HG02588 (cell line): ENCODE measurements at regions not wholly inside any gene's neighbourhood (a gene's known extent, or its start where the extent isn't known, plus 50 kb on each side); places are given as distances from the start of the nearest gene placed in this dataset.

ENCODE experiments used
- ATAC-seq: cut with Tn5 transposase; IDR thresholded peaks from one replicate; pipeline ENCODE4 v1.9.1; 2021; ENCODE audit warnings: mild to moderate bottlenecking, moderate library complexity; ENCODE audit not compliant: unreplicated experiment

DNA sequence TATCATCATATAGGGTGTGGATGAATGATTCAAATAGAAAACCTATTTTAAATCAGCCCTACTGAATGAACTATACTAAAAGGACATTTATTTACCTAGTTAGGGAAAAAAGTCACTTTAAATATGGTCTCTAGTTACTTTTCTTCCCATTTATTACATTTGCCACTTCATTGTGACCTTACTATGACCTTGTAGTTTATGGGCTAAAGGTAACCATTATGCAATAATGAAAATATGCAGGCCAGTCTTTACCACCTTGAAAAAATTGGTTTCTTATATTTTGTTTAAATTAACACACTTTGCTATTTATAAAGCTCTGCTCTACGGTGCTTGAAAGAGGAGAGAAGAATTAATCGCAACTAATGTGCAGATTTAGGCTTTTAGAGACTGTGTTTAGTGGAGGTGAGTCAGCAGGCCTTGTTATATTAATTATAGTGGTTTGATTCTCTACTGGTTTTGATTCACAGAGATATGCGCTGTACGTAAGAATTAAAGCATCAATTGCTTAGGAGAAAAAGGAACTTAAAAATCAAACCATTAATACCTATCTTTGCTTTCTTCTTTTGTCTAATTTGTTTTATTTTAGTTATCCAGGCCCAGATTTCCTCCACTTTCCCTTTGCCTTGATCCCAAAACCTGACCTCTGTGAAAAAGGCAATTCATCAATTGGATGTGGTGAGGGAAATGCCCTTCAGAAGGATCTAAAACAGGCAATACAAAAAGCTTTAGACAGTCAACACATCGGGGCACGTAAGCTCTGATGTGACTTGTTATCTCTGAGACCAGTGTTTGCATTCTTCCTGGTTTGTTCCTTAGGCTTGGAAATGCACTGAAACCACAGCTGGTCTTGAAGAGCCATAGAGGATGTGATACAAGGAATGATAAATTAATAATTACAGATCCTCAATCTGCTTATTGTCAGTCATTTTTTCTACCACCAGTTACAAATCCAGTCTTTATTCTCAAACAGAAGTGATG lies 141.2 kb upstream of the HDAC9 start:
- ATAC-seq, result no peak

DNA sequence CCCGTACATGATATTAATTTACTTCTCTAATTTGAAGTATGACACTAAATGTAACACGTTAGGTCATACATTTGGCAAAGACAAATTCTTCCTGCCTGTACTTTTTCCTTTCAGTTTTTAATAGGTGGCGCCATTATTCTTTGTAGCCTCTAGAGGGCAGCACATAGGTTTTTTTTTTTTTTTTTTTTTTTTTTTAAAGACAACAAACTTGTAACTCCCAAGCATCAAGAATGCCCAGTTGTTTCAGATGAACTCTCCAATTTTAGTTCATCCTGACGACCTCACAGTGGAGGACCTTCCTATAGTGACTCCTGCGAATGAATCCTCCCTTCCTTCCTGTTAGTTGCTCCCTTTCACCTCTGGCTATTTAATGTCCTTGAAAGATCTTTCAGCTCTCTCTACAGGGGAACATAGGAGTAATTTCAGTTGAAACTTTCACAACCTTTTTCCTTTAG lies 139.3 kb upstream of the HDAC9 start:
- ATAC-seq, result no peak

DNA sequence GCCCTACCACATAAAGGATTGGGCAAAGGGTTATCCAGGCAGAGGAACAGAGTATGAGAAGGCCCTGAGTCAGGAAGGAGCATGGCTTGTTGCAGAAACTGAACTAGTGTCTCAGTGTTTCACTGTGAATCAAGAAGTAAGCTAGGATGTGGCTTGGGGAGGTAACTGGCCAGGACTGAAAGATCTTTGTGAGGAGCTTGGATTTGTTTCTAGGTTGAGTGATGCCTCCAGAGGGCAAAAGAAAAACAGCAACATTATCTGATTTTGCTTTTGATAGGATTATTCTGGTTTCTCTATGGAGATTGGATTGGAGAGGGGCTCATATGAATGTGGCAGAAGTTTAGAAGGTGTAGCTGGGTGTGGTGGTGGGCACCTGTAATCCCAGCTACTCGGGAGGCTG lies 137.9 kb upstream of the HDAC9 start:
- ATAC-seq, result no peak

DNA sequence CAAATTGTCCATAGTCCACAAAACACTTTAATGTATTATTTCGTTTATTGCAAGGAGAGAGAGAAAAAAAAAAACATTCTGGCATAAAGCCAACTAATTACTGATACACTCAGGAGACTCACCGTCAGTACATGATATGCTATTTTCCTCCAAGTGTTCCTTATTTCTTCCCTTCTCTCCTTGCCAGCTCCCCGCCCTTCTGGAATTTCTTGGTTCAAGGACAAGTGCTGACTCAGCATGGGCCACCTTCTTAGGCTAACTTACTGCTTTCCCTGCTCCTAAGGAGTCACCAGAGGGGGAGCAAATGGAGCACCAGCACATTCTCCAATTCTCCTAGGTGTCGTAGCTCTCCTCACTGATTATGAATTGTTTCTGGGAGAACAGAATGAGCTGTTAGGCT lies 133.8 kb upstream of the HDAC9 start:
- no peak for ATAC-seq

DNA sequence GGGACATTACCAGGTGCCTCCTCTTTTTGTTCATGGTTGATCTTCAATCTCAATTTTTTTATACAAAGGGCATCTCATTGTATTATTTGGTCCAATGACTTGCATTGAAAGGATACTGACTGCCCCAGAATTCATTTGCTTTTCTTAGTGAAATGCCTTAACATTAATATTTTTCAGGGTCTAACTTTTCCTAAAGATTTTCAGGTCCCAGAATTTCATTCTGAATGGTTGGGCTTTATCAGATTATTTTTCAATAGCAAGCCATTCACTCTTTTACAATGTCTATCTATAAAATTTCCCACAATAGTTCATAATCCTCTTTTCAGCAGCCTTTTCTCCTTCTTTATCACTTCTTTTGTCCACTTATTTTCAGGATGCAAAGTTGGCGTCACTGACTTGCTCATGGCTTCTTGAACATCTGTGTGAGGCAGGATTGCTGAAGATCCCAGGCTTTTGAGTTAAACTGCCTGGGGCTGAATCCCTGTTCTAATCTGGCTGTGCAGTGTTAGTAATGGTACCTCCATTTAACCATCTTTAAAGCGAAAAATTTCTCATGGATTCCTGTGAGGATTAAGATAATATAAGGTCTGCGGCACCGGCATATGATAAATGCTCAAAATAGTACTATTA lies 131.7 kb upstream of the HDAC9 start:
- ATAC-seq, result no peak

DNA sequence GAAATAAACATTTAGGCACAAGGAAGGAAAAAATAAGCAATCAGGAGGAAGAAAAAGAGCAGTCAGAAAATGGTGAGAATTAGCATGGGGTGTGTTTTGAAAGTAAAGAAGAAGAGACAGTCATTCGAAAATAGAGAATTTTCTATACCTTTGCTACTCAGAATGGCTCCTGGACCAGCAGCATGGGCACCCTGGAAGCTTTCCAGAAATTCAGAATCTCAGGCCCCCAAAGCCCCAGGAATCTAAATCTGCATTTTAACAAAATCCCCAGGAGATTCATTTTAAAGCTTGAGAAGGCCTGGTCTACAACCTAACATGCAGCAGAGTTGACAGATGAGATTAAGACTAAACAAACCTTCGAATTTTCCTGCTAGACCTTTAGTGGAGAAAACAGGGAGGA lies 131.2 kb upstream of the HDAC9 start:
- no peak for ATAC-seq

DNA sequence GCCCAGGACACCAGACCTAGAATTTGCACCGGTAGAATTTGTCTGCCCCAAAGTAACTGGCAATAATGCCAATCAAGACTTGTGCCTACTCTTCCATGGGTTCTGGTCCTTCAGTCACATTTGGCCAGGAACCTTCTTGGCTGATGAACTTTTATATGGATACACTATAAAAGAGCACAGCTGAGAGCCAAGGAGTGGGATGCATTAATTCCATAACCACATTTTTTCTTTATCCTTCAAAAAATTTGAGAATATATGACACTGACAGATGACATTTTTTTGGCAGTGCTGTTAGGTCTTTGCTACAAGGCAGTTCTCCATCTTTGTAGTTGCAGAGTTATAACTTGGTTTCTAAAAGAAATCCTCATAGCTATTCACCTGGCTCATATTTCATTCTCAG lies 129.2 kb upstream of the HDAC9 start:
- ATAC-seq, result no peak

DNA sequence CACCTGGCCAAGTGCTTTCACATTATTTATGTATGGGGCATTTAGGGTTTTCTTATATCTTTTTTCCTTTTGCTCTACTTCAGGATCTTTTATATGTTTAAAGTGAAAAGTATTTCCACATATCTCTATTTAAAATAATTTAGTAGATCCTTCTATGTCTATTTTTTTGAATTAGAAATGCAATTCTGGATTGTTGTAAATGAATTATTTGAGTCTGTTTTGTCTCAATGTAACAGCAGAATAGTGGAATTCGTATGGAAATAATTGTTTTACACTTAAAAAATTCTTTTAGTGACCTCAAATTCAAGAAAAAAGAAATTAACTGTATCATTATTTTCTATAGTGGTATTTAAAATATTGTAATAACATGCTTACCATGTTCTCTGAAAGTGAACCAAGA lies 126.5 kb upstream of the HDAC9 start:
- ATAC-seq, result no peak

DNA sequence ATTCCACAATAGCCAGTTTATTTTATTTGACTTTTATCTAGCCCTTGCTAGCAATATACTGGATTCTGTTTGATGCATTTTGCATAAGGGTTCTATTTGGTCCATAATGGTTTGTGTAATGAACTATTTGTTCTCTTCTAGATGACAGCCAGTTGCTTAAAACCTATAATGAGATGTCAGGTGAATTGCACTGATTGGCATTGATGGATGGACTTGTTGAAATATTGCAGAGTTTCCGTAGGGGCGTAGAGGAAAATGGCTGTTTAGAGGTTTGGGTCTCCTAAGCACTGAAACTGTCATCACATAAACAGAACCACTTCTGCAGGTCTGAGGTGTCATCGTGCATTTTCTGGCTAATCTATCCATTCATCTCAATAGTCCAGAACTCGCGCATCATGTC lies 124.9 kb upstream of the HDAC9 start:
- no peak for ATAC-seq

DNA sequence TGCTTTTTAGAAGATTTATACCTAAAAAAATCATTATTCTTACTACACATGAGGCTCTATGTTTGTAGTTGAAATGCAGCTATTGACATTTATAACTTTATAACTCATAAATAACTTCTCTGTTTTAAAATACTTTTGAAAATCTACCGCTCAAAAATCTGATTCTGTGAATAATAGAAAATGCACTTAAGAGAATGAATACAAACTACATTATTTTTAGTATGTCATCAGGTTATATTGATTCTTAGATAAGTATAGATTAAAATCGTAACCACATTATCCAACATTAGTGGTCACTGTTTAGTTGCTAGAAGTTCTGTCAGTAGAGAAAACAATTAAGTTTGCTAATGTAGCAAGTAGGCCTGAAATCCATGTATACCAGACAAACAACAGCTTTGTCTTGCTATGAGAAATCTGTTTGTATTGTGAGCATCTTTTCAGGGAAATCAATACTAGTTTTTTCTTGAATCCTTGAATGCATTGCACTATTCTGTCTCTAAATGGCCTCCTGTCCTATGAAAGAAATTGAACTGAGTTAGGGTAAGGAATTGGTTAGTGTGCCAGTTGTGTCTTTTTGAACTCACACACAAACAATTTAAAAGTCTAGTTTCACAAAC lies 116.5 kb upstream of the HDAC9 start:
- ATAC-seq, result no peak

DNA sequence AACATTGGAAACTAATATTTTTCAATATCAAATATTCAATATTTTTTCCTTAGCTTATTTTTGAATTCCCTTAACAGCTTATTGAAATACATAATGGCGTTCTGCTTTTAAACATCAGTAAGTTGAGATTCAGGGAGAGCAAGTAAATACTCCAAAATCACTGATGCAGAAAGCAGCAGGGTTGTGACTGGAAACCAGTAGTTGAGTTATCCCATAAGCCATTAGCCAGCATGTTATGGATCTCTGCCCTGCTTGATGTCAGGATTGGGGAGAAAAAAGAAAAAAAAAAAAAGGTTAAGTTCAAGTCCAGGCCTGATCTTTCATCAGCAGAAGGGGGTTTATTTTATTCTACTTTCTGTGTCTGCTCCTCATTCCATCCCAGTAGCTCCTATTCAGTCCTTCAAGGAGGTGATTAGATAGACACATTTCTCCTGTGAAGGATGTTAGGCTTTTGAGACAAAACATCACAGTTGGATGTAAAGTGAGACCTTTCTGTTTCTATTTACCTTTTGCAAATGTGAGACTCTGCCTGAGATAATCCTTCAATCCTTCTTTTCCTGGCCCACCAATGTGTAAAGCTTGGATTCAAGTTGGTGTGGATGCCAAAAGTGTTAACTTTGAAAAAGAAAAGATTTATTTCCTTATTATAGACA lies 110.9 kb upstream of the HDAC9 start:
- no peak for ATAC-seq

DNA sequence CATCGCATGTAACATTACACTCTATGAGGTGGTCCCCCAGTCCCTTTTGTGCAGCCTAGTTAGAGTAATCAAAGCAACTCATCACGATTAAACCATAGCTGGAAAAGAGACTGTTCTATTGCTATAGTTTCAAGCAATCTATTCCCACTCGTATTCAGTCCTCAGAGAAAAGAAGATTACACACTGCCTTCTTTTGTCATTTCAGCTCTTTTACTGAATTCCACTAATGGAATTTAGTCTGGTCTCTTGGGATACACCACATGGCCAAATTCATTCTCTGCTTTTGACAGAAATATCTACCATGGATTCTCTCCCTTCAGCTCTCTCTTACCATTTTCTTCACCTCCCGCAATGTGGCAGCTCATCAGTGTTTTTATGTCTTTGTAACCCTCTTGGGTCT lies 108.9 kb upstream of the HDAC9 start:
- no peak for ATAC-seq

DNA sequence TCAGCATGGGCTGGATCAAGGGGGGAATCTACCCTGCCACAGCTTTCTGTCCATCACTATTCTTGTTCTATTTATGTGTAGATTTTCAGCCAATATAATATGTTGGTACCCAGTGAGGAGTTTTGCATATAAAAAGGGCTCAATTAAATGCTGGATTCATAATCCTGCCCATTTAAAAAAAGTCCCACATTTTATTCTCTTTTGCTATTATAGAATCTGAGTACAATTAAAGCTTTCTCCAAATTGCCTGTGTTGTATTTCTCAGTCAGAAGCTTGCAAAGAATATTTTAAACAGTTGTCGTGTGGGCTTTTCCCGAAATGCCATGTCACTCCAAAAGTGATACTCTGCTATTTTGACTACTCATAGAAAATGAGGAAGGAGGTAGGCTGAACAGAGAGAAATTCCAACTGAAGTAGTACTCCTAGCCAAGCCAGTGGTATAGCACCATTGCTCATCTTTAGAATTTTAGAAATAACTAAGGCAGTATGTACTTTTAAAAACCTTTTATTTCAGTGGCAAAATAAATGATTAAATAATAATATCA lies 108.3 kb upstream of the HDAC9 start:
- ATAC-seq, result no peak

DNA sequence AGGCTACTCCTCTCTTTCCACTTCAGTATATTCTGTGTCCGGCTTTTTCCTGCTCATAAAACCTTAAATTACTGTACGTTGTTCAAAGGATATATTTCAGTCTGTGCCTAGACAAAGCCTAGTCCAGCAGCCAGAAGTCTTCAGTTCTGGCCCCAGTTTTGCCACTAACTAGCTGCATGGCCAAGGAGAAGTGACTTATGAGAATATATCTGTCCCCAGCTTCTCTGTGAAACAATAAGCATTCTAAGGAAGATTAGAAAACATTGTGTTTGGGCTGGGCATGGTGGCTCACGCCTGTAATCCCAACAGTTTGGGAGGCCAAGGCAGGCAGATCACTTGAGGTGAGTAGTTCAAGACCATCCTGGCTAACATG lies 105.0 kb upstream of the HDAC9 start:
- no peak for ATAC-seq

DNA sequence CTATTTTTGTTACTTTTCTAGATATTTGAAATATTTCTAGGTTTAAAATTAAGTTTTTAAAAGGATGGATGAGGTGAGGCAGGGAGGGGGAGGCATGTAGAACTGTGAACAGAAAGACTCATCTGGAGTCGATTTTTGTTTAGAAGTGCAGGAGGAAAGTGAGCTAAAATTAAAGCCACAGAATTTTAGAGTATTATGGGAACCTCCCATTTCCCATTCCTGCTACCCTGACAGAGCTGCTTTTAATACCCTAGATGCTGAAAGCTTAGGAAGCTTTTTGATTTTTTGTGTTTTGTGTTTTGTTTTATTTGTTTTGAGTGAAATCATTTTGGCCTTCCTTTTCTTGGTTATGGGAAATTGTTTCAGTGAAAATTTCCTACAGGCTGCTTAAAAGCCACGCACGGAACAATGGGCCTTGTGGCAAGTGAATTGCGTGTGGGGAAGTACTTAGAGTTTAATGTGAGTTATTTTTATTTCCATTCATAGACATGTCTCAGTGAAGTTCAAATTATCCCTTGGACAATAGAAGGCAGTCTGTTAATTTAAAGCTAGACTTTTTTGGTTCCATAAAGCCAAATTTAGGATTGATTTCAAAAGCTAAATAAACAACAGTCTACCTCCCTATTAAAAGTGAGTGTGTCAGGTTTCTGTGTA lies 102.0 kb upstream of the HDAC9 start:
- no peak for ATAC-seq

DNA sequence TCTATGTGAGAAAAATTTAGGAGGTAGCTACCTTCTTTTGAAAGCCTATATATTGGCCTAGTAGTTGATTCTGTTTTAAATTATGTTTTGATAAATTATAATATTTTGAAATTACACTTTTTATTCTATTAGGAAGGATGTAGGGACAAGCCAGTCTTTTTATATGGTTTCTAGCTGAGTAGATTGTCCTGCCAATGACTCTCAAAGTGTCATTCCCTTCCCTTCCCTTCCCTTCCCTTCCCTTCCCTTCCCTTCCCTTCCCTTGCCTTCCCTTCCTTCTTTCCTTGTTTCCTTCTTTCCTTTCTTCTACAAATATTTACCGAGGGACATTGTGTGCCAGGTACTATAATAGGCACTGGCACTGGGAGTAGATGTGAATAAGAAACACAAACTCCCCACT lies 99.7 kb upstream of the HDAC9 start:
- no peak for ATAC-seq

DNA sequence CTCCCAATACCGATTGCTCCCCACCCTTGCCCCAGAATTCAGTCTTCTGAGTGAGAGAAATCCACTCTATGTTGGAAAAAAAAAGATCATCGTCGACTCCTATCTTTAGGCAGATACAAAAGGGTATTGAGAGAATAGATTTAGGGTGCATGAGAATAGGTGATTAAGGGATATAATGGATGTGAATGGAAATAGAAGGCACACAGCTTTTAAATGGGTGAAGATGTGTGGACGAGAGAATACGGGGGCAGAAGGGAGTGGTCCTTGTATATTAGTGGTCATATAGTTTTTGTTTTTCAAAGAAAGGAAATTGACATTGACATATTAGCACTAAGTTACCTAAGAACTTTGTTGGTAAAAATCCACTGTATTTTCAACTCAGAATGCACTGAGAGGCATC lies 98.6 kb upstream of the HDAC9 start:
- no peak for ATAC-seq

DNA sequence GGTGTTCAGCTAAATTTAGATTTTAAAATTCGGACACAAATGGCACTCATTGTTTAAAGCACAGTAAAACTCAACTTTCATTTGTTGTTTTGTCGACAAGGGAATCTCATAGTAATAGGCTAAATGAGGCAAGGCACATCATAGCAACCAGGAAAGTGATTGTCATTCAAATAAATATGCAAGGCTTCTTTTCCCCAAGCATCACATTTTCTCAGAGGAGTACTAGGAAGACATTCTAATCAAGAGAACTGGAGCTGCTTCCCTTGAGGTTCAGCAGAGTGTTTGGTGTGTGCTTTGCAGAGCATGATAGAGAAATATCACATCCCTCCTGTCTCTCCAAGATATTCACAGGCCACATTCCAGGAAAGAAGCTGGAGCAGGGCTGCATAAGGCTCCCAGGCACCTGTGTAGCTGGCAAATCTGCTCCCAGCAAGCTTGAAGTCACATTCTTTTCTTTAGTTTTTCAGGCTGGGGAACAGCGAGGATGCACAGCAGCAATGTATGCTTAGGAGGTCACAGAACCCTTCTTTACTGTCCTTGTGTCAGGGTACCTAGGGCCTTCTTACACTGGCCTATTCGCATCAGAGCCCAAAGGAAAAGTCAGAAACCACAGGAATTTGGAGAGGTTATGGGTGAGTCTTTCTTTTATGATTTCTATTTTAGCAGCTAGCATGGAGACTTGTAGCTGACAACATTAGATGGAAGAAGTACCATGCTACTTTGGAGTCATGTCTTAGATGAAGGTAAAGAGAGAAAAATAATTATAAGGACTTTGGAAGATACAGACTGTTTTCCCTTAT lies 95.9 kb upstream of the HDAC9 start:
- ATAC-seq, result no peak

DNA sequence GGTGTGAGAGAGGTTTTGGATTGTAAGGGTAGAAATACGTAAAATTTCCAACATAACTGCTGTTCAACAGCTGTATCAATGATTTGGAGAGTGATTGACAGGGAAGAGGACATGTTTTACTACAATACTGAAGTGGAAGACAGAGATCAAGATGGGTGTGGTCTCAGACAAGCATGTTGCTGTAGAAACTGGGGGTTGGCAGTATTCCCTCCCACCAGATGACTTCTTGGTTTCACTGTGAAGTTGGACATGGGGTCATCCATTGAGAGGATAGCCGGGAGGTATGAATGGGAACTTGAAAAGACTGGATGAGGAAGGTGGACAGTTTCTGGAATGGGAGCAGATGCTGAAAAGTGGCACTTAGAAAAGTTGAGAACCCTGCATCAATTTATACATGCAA lies 95.3 kb upstream of the HDAC9 start:
- ATAC-seq, result no peak

DNA sequence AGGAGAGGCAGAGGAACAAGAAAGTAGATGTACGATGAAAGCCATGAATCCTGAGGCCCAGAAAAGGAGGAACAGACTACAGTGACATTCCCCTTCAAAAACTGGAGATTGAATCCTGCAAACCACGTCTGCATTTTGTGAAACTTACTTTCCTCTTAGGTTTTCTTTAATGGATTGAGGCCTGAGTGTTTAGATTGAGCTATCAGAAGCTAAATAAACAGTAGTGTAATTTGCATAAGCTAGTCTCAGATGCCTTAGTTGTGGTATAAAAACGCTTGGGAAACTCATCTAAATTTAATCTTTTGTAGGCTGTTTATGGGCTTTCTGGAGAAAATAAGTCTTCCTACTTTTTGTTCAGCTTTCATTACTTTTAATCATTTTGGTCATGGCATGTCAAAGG lies 94.8 kb upstream of the HDAC9 start:
- ATAC-seq, result no peak
